HepG2 (cell line): ENCODE measurements at regions not wholly inside any gene's neighbourhood (a gene's known extent, or its start where the extent isn't known, plus 50 kb on each side); places are given as distances from the start of the nearest gene placed in this dataset.

ENCODE experiments used
- CTCF ChIP-seq: sonication (generic); formaldehyde crosslinking; IDR thresholded peaks from 2 replicates; pipeline ENCODE4 v1.5.0; 2020; ENCODE audit warnings: mild to moderate bottlenecking, missing genetic modification reagents, moderate library complexity
- FOXA1 ChIP-seq, 2 experiments: fragments of 450-650 bp in 1 of 2; sonication (generic) in 1 of 2; formaldehyde crosslinking in 1 of 2; IDR thresholded peaks; 2 replicates each; pipeline versions ENCODE4 v1.4.0 to v1.6.1; 2016 to 2020; ENCODE audit warnings: missing genetic modification reagents in 1 of 2
- GZF1 ChIP-seq: sonication (generic); formaldehyde crosslinking; IDR thresholded peaks from 2 replicates; pipeline ENCODE4 v1.5.1; 2020; ENCODE audit warnings: mild to moderate bottlenecking, missing genetic modification reagents
- KDM1A ChIP-seq: IDR thresholded peaks from 2 replicates; pipeline ENCODE4 v1.6.1; 2016; ENCODE audit warnings: missing compliant biosample characterization

GRCh38 chr16:62794724-62795123, 758.5 kb upstream of the CDH8 start:
- no peak for TF ChIP-seq FOXA1 (IDR thresholded peaks at IDR 0.05)
- no peak for TF ChIP-seq FOXA1 (CRISPR knock-in tag; IDR thresholded peaks at IDR 0.05)
- no peak for TF ChIP-seq CTCF (CRISPR knock-in tag)
- TF ChIP-seq KDM1A (CRISPR knock-in tag) = no peak
- TF ChIP-seq GZF1 = no peak
